GM19397 (cell line): ENCODE measurements at regions not wholly inside any gene's neighbourhood (a gene's known extent, or its start where the extent isn't known, plus 50 kb on each side); places are given as distances from the start of the nearest gene placed in this dataset.

Experiments
- ATAC-seq: cut with Tn5 transposase; IDR thresholded peaks from one replicate; pipeline ENCODE4 v1.9.1; 2021; ENCODE audit warnings: mild to moderate bottlenecking, moderate library complexity; ENCODE audit not compliant: unreplicated experiment

- no peak for ATAC-seq
Observed at GRCh38 chr16:64312980-64313379, 808.9 kb downstream of the CDH11 start.

GRCh38 chr16:64312292-64312691 is 809.6 kb downstream of the CDH11 start:
- ATAC-seq, result no peak

- ATAC-seq, result no peak
Observed at GRCh38 chr16:64311241-64311640, 810.6 kb downstream of the CDH11 start.

- no peak for ATAC-seq
Observed at GRCh38 chr16:64309398-64310110, 812.3 kb downstream of the CDH11 start.

GRCh38 chr16:64308721-64309120 is 813.1 kb downstream of the CDH11 start:
- ATAC-seq, result no peak

- ATAC-seq, result no peak
Observed at GRCh38 chr16:64307431-64307830, 814.4 kb downstream of the CDH11 start.

- no peak for ATAC-seq
Observed at GRCh38 chr16:64305663-64306062, 816.2 kb downstream of the CDH11 start.

GRCh38 chr16:64304951-64305350 is 816.9 kb downstream of the CDH11 start:
- no peak for ATAC-seq

- ATAC-seq, result no peak
Observed at GRCh38 chr16:64304396-64304795, 817.5 kb downstream of the CDH11 start.

GRCh38 chr16:64297863-64298600 is 823.8 kb downstream of the CDH11 start:
- no peak for ATAC-seq

- no peak for ATAC-seq
Observed at GRCh38 chr16:64295466-64295865, 826.4 kb downstream of the CDH11 start.

GRCh38 chr16:64292953-64293352 is 828.9 kb downstream of the CDH11 start:
- no peak for ATAC-seq

GRCh38 chr16:64292161-64292560 is 829.7 kb downstream of the CDH11 start:
- no peak for ATAC-seq

GRCh38 chr16:64290461-64290860 is 831.4 kb downstream of the CDH11 start:
- ATAC-seq, result no peak

GRCh38 chr16:64287655-64288528 is 834.0 kb downstream of the CDH11 start:
- ATAC-seq, result no peak

- no peak for ATAC-seq
Observed at GRCh38 chr16:64282181-64282580, 839.7 kb downstream of the CDH11 start.

- ATAC-seq, result no peak
Observed at GRCh38 chr16:64280317-64280716, 841.5 kb downstream of the CDH11 start.

- ATAC-seq, result no peak
Observed at GRCh38 chr16:64278196-64278595, 843.7 kb downstream of the CDH11 start.

GRCh38 chr16:64276646-64277045 is 845.2 kb downstream of the CDH11 start:
- ATAC-seq, result no peak

- no peak for ATAC-seq
Observed at GRCh38 chr16:64272028-64272427, 849.8 kb downstream of the CDH11 start.

GRCh38 chr16:64269756-64270155 is 852.1 kb downstream of the CDH11 start:
- no peak for ATAC-seq
